Choroid plexus epithelial cell (primary cell): ENCODE measurements at regions not wholly inside any gene's neighbourhood (a gene's known extent, or its start where the extent isn't known, plus 50 kb on each side); places are given as distances from the start of the nearest gene placed in this dataset.

Experiments
- DNase-seq: peaks from one replicate; pipeline ENCODE4 v3.0.0-alpha.2; 2010; ENCODE audit warnings: low read depth
- H3K4me3 ChIP-seq: 2 replicates; pipeline ENCODE4 v1.5.1; 2011; ENCODE audit warnings: low read depth, mild to moderate bottlenecking, control low read depth, low read length, moderate library complexity
- CTCF ChIP-seq: conservative IDR thresholded peaks from 2 replicates; pipeline ENCODE4 v1.5.1; 2011; ENCODE audit warnings: low read depth, mild to moderate bottlenecking, control low read depth, inconsistent platforms, low read length, moderate library complexity

- TF ChIP-seq CTCF, result no peak
- H3K4me3 ChIP-seq, result no peak overlapping the region
- DNase-seq, result no peak
Observed at GRCh38 chr5:158209219-158209908, 350.4 kb upstream of the CLINT1 start.

GRCh38 chr5:158207733-158208132 lies 348.8 kb upstream of the CLINT1 start:
- no peak overlapping the region for H3K4me3 ChIP-seq
- no peak for TF ChIP-seq CTCF

GRCh38 chr5:158205992-158206391 lies 347.0 kb upstream of the CLINT1 start:
- no peak for DNase-seq
- TF ChIP-seq CTCF, result no peak
- H3K4me3 ChIP-seq, result no peak overlapping the region

More at GRCh38 chr5:158207733-158208132, 348.8 kb upstream of the CLINT1 start:
- DNase-seq, result no peak

- TF ChIP-seq CTCF, result no peak
- H3K4me3 ChIP-seq, result no peak overlapping the region
- DNase-seq, result no peak
Observed at GRCh38 chr5:158203261-158203660, 344.3 kb upstream of the CLINT1 start.

GRCh38 chr5:158202801-158203200 lies 343.9 kb upstream of the CLINT1 start:
- TF ChIP-seq CTCF, result no peak
- DNase-seq, result no peak
- no peak overlapping the region for H3K4me3 ChIP-seq

- DNase-seq, result no peak
- H3K4me3 ChIP-seq, result no peak overlapping the region
- TF ChIP-seq CTCF, result no peak
Observed at GRCh38 chr5:158200619-158201018, 341.7 kb upstream of the CLINT1 start.

- DNase-seq, result no peak
- H3K4me3 ChIP-seq, result no peak overlapping the region
- no peak for TF ChIP-seq CTCF
Observed at GRCh38 chr5:158198636-158199035, 339.7 kb upstream of the CLINT1 start.
